Activated effector memory CD4-positive, alpha-beta T cell treated with anti-CD3 and anti-CD28 coated beads, Interleukin-2, amount 50 U/mL, for 16 hours (primary cell): ENCODE measurements at regions not wholly inside any gene's neighbourhood (a gene's known extent, or its start where the extent isn't known, plus 50 kb on each side); places are given as distances from the start of the nearest gene placed in this dataset.
"Not testable (repeated sequence)": the region's sequence is repeated elsewhere in the genome, so short reads cannot be mapped to it uniquely, and the experiment has no call there.

Experiments used
- DNase-seq: peaks from one replicate; pipeline ENCODE4 v3.0.0-alpha.2; 2020

GRCh38 chr10:30531751-30532530, 97.6 kb downstream of the LYZL2 start:
- DNase-seq, result no peak

GRCh38 chr10:30529373-30529998, 95.5 kb downstream of the MAP3K8 start:
- peak; percentile 90 for DNase-seq

GRCh38 chr10:30528429-30528786, 94.4 kb downstream of the MAP3K8 start:
- no peak for DNase-seq

GRCh38 chr10:30527623-30528428, 93.8 kb downstream of the MAP3K8 start:
- DNase-seq, result no peak

- not testable (repeated sequence) for DNase-seq
Measured at GRCh38 chr10:30522661-30523078, 88.7 kb downstream of the MAP3K8 start.

GRCh38 chr10:30518907-30519306, 84.9 kb downstream of the MAP3K8 start:
- no peak for DNase-seq
